GM18511 (cell line): ENCODE measurements at regions not wholly inside any gene's neighbourhood (a gene's known extent, or its start where the extent isn't known, plus 50 kb on each side); places are given as distances from the start of the nearest gene placed in this dataset.
"Not testable (repeated sequence)": the region's sequence is repeated elsewhere in the genome, so short reads cannot be mapped to it uniquely, and the experiment has no call there.

Source experiments
- ATAC-seq: cut with Tn5 transposase; IDR thresholded peaks from one replicate; pipeline ENCODE4 v1.9.1; 2021; ENCODE audit warnings: mild to moderate bottlenecking, moderate library complexity; ENCODE audit not compliant: unreplicated experiment

DNA sequence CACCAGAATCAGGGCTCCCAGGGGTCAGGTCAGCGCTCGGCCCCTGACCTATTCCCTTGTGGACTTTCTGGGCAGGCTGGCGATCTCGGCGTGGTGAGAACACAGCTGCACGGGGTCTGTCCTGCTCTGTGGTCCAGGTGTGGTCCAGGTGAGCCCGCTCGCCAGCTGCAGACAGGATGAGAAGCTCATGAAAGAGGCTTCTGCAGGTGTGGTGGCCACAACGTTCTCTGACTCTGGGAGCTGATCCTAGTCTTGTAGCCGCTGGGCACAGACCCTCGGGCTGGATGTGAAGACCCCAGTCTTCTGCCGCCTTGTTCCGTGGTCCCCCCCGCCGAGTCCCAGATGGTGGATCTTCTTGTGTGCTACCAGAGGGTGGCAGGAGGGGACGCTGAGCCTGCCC, 129.7 kb downstream of the RTP5 start:
- ATAC-seq, result no peak

DNA sequence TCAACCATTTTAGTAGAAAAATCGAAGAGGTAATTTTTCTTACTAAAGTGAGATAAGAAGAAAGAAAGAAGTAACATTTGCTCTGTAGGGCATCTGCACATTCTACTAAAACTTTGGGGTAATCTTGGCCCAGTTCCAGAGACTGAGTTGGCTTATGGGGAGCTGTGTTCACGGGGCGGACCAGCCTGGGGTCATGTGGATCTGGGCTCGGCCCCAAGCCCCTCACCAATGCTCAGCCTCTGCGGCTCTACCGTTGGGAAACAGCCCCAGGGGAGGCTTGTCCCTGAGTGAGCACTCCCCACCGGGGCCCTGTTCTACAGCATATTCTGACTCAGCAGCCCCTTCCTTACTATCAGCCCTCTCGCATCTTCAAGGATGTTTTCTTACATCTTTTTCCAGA, 132.3 kb downstream of the RTP5 start:
- no peak for ATAC-seq

GRCh38 chr2:242002944-242003343, 133.4 kb downstream of the RTP5 start:
- no peak for ATAC-seq

- ATAC-seq, result no peak
Measured at GRCh38 chr2:242004223-242004901, 134.8 kb downstream of the RTP5 start.

GRCh38 chr2:242004902-242005230, 135.3 kb downstream of the RTP5 start:
- ATAC-seq, result no peak

GRCh38 chr2:242006091-242006634, 136.6 kb downstream of the RTP5 start:
- ATAC-seq, result not testable (repeated sequence)

- ATAC-seq, result not testable (repeated sequence)
Measured at GRCh38 chr2:242008908-242009307, 139.4 kb downstream of the RTP5 start.

DNA sequence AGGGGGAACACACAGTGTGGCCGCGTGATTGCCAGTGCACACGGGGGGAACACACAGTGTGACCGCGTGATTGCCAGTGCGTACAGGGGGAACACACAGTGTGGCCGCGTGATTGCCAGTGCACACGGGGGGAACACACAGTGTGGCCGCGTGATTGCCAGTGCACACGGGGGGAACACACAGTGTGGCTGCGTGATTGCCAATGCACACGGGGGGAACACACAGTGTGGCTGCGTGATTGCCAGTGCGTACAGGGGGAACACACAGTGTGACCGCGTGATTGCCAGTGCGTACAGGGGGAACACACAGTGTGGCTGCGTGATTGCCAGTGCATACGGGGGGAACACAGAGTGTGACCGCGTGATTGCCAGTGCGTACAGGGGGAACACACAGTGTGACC, 140.3 kb downstream of the RTP5 start:
- ATAC-seq, result not testable (repeated sequence)

- ATAC-seq, result not testable (repeated sequence)
Measured at GRCh38 chr2:242010252-242011166, 141.0 kb downstream of the RTP5 start.

- no peak for ATAC-seq
Measured at GRCh38 chr2:242011167-242011513, 141.6 kb downstream of the RTP5 start.

DNA sequence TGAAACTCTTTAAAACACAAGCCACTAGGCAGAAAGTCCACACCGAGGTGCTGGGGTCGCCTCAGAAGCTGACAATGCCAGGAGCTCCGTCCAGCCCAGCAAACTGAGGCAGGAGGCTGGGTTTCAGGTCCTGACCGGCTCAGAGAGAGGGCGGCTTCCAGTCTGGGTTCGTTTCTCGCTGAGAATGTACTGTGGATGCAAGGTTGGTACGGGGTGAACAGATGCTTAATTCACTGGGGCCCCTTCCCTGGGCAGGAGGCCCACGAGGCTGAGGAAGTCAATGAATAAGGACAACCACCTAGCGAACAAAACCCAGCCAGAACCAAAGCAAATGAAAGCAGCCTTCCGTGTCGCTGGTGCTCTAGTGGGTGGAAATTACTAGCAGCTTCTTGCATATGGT, 142.0 kb downstream of the RTP5 start:
- no peak for ATAC-seq

- no peak for ATAC-seq
Measured at GRCh38 chr2:242011991-242012764, 142.6 kb downstream of the RTP5 start.

GRCh38 chr2:242012956-242013764, 143.6 kb downstream of the RTP5 start:
- no peak for ATAC-seq

- ATAC-seq, result no peak
Measured at GRCh38 chr2:242013771-242014170, 144.2 kb downstream of the RTP5 start.

- no peak for ATAC-seq
Measured at GRCh38 chr2:242015108-242016065, 145.9 kb downstream of the RTP5 start.

- no peak for ATAC-seq
Measured at GRCh38 chr2:242017086-242017485, 147.6 kb downstream of the RTP5 start.

DNA sequence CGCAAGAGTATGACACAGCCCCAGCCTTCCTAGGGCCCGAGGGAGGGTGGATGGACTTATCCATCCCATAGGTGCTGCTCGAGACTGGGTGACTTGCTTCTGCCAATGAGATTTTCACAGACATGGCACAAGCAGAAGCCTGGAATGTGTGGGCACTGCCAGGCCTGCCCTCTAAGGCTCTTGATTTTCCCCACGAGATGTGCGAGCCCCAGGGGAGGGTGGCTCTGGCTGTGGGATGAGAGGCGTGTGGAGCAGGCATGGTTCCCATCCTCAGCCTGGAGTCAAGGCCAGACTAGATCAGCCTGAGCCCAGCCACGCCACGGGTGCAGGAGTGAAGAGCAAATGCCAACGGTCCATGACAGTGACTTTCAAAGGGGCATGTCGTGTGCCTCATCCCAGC, 148.9 kb downstream of the RTP5 start:
- not testable (repeated sequence) for ATAC-seq

DNA sequence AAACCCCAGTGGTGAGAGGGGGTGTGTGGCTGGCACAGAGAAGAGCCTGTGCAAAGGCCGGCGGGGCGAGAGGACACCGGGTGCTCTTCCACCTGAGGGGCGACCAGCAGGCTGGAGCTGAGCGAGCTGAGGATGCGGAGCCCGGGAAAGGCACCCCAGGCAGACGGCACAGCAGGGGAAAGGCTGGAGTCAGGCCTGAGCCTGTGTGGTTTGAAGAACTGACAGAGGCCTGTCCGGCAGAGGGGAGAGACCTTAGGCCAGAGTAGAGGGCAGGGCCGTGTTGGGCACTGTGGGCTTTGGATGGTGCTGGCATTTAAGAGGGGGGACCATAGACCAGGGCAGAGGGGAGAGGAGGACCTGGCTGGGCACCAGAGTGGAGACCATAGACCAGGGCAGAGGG, 149.8 kb downstream of the RTP5 start:
- no peak for ATAC-seq
